22Rv1 (cell line): ENCODE measurements at regions not wholly inside any gene's neighbourhood (a gene's known extent, or its start where the extent isn't known, plus 50 kb on each side); places are given as distances from the start of the nearest gene placed in this dataset.

Experiments
- ZFX ChIP-seq: fragments of 450-650 bp; IDR thresholded peaks from 2 replicates; pipeline ENCODE4 v1.6.1; 2017; ENCODE audit warnings: antibody characterized with exemption, borderline replicate concordance
- TF ChIP-seq, protein P1 (sequence below): fragments of 450-650 bp; IDR thresholded peaks from 2 replicates; pipeline ENCODE4 v1.5.1; 2017; ENCODE audit warnings: mild to moderate bottlenecking

DNA sequence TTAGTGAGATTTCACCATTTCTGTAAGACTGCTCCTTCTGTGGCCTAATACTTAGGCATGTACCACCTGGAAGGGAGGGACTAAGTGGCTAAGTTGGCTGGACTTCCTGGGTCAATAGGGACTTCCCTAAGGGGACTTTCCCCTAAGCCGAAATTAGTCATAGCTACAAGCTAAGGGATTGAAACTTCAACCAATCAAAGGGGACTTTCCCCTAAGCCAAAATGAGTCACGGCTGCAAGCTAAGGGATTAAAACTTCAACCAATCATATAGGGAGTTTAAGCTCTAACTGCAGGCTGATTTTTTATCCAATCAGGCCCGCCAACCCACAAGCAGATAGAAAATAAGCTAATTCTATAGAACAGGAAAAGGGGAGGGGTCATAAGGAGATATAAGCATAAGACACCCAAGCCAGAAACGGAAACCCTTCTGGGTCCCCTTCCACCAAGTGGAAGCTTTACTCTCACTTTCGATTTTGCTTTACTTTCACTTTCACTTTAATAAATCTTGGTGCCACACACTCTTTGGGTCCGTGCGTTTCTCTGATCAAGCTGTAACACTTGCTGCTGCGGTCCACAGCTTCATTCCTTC, 382.8 kb downstream of the KLHL4 start:
- TF ChIP-seq, protein P1, sequence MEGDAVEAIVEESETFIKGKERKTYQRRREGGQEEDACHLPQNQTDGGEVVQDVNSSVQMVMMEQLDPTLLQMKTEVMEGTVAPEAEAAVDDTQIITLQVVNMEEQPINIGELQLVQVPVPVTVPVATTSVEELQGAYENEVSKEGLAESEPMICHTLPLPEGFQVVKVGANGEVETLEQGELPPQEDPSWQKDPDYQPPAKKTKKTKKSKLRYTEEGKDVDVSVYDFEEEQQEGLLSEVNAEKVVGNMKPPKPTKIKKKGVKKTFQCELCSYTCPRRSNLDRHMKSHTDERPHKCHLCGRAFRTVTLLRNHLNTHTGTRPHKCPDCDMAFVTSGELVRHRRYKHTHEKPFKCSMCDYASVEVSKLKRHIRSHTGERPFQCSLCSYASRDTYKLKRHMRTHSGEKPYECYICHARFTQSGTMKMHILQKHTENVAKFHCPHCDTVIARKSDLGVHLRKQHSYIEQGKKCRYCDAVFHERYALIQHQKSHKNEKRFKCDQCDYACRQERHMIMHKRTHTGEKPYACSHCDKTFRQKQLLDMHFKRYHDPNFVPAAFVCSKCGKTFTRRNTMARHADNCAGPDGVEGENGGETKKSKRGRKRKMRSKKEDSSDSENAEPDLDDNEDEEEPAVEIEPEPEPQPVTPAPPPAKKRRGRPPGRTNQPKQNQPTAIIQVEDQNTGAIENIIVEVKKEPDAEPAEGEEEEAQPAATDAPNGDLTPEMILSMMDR = no peak
- no peak for TF ChIP-seq ZFX
